ENCODE measurements at regions not wholly inside any gene's neighbourhood (a gene's known extent, or its start where the extent isn't known, plus 50 kb on each side); places are given as distances from the start of the nearest gene placed in this dataset.

- TF ChIP-seq BCLAF1 (IDR thresholded peaks at IDR 0.05), result no peak
- no peak for TF ChIP-seq SREBF1 (IDR thresholded peaks at IDR 0.05; ENCODE audit: low read length)
Observed at GRCh38 chr1:73556270-73556669, 641.7 kb downstream of the LRRIQ3 start (continued).

GRCh38 chr1:73537400-73537799 is 660.6 kb downstream of the LRRIQ3 start:
- no peaks in the 10 kb centered on the region for H3K9me3 ChIP-seq (replicated peaks; ENCODE audit: control insufficient read depth, insufficient read depth, low read length)
- H3K4me1 ChIP-seq (ENCODE audit: control insufficient read depth, insufficient read depth, low read length), result no peaks in the 10 kb centered on the region
- no peak overlapping the region for H3K9ac ChIP-seq (ENCODE audit: control insufficient read depth, insufficient read depth, low read length)
- no peaks in the 10 kb centered on the region for H3K79me2 ChIP-seq (ENCODE audit: control insufficient read depth, insufficient read depth, low read length)
- 88% methylated on average over 1 of the region's 1 CpG for WGBS (ENCODE audit: insufficient coverage, insufficient replicate concordance, low lambda C conversion rate, missing lambda C conversion rate)
- H2AFZ ChIP-seq (ENCODE audit: control insufficient read depth, low read depth, low read length), result no peak overlapping the region
- H3K4me2 ChIP-seq (ENCODE audit: control insufficient read depth, insufficient read depth), result no peak overlapping the region
- no peaks in the 10 kb centered on the region for H3K36me3 ChIP-seq (ENCODE audit: control insufficient read depth in 2 of 2, insufficient read depth in 2 of 2, low read length in 1 of 2)
- no peak overlapping the region for H3K27ac ChIP-seq (ENCODE audit: control insufficient read depth, insufficient read depth)
- no peaks in the 10 kb centered on the region for H3K27me3 ChIP-seq (replicated peaks in 1 of 2; ENCODE audit: control insufficient read depth in 2 of 2, insufficient read depth in 2 of 2, low read length in 1 of 2)
- ChIA-PET POLR2A (no interaction called here), CTCF (no interaction called here), RAD21 (ENCODE audit: unreplicated experiment) (no interaction called here), SMC1A (ENCODE audit: uncharacterized antibody, unreplicated experiment) (no interaction called here)
- no peak overlapping the region for H3K4me3 ChIP-seq
- in situ Hi-C loops (cut with MboI) (no loop called here), intact Hi-C loops (cut with micrococcal nuclease; ENCODE audit: unreplicated experiment) (no loop called here)
- no peak for TF ChIP-seq ATF3 (IDR thresholded peaks at IDR 0.05; ENCODE audit: borderline replicate concordance, extremely low read depth, low read depth, low read length)
- no peak for TF ChIP-seq EED (IDR thresholded peaks at IDR 0.05; ENCODE audit: low read depth)
- TF ChIP-seq BMI1 (IDR thresholded peaks at IDR 0.05; ENCODE audit: borderline replicate concordance), result no peak
- TF ChIP-seq NFXL1 (IDR thresholded peaks at IDR 0.05; ENCODE audit: borderline replicate concordance), result no peak
- no peak for TF ChIP-seq CHD4 (IDR thresholded peaks at IDR 0.05)
- no peak for TF ChIP-seq BCL3 (IDR thresholded peaks at IDR 0.05; ENCODE audit: borderline replicate concordance, insufficient read depth, low read depth, low read length, poor library complexity, severe bottlenecking)
- no peak for TF ChIP-seq CBX5 (IDR thresholded peaks at IDR 0.05; ENCODE audit: low read depth)
- no peak for TF ChIP-seq TCF12 (IDR thresholded peaks at IDR 0.05; ENCODE audit: low read depth, low read length)
- FAIRE-seq (no peak), ATAC-seq (peak; percentile 46; the same call in 2 of the 3 replicates), DNase-seq (ENCODE audit: low read depth, low spot score) (no peak)
- H4K20me1 ChIP-seq (ENCODE audit: control insufficient read depth, insufficient read depth), result no peaks in the 10 kb centered on the region
- no TSS peak for BruUV-seq (replicated peaks)
